Karpas-422 (cell line): ENCODE measurements at regions not wholly inside any gene's neighbourhood (a gene's known extent, or its start where the extent isn't known, plus 50 kb on each side); places are given as distances from the start of the nearest gene placed in this dataset.
A peak's percentile ranks its signal among the peaks of the same experiment; 100 is the strongest.

Experiments used
- DNase-seq: peaks from one replicate; pipeline ENCODE4 v3.0.0-alpha.2; 2015
- H2AFZ ChIP-seq: fragments of 200-600 bp; sonication (generic); 2 replicates; pipeline ENCODE4 v1.6.1; 2014; ENCODE audit warnings: antibody characterized with exemption, low read length, mixed read lengths
- H3K27ac ChIP-seq: fragments of 200-600 bp; sonication (generic); 2 replicates; pipeline ENCODE4 v1.5.1; 2014; ENCODE audit warnings: mild to moderate bottlenecking, low read length, moderate library complexity
- H3K27me3 ChIP-seq: fragments of 200-600 bp; sonication (generic); 2 replicates; pipeline ENCODE4 v1.6.1; 2014; ENCODE audit warnings: low read length, mixed read lengths
- H3K36me3 ChIP-seq: fragments of 200-600 bp; sonication (generic); 2 replicates; pipeline ENCODE4 v1.6.1; 2014; ENCODE audit warnings: low read length, mixed read lengths; ENCODE audit not compliant: insufficient read depth
- H3K4me1 ChIP-seq: fragments of 200-600 bp; sonication (generic); 2 replicates; pipeline ENCODE4 v1.6.1; 2014; ENCODE audit warnings: mild to moderate bottlenecking, low read length, mixed read lengths
- H3K4me2 ChIP-seq: fragments of 200-600 bp; sonication (generic); 2 replicates; pipeline ENCODE4 v1.6.1; 2014; ENCODE audit warnings: low read length, low read depth, mild to moderate bottlenecking; ENCODE audit not compliant: poor library complexity, severe bottlenecking
- H3K4me3 ChIP-seq: fragments of 200-600 bp; sonication (generic); 2 replicates; pipeline ENCODE4 v1.5.1; 2014; ENCODE audit warnings: mild to moderate bottlenecking, antibody characterized with exemption, low read length, mixed read lengths
- H3K79me2 ChIP-seq: fragments of 200-600 bp; sonication (generic); 2 replicates; pipeline ENCODE4 v1.6.1; 2014; ENCODE audit warnings: mild to moderate bottlenecking, low read length, mixed read lengths
- H3K9ac ChIP-seq: fragments of 200-600 bp; sonication (generic); 2 replicates; pipeline ENCODE4 v1.6.0; 2014; ENCODE audit warnings: low read length
- H3K9me2 ChIP-seq: fragments of 200-600 bp; sonication (generic), shearing (Covaris generic); replicated peaks from 2 replicates; pipeline ENCODE4 v1.6.0; 2014; ENCODE audit warnings: mild to moderate bottlenecking, low read length, moderate library complexity; ENCODE audit not compliant: insufficient read depth
- H3K9me3 ChIP-seq: fragments of 300-700, 200-600 bp; sonication (generic); 2 replicates; pipeline ENCODE4 v1.6.1; 2014; ENCODE audit warnings: low read length, mixed read lengths
- H4K20me1 ChIP-seq: fragments of 200-600 bp; sonication (generic); 2 replicates; pipeline ENCODE4 v1.6.1; 2014; ENCODE audit warnings: mild to moderate bottlenecking, antibody characterized with exemption, low read length, low read depth; ENCODE audit not compliant: insufficient read depth

GRCh38 chr4:132269303-132269990, 879.6 kb upstream of the PCDH10 start:
- H3K79me2 ChIP-seq = no peaks in the 10 kb centered on the region
- no peaks in the 10 kb centered on the region for H4K20me1 ChIP-seq
- no peaks in the 10 kb centered on the region for H3K36me3 ChIP-seq
- H3K4me3 ChIP-seq = no peak overlapping the region
- no peak overlapping the region for H3K9ac ChIP-seq
- H3K4me1 ChIP-seq = peaks cover 13% of the 10 kb centered on the region
- H3K9me2 ChIP-seq = no peaks in the 10 kb centered on the region
- no peak overlapping the region for H3K4me2 ChIP-seq
- peak overlapping the region; percentile 60 for H2AFZ ChIP-seq
- peaks cover 7% of the 10 kb centered on the region; the same call in 1 of the 2 replicates for H3K9me3 ChIP-seq
- H3K27ac ChIP-seq = no peak overlapping the region
- DNase-seq = no peak
- no peaks in the 10 kb centered on the region for H3K27me3 ChIP-seq

- Histone ChIP-seq H3K36me3 (no peaks in the 10 kb centered on the region), H3K27me3 (no peaks in the 10 kb centered on the region), H3K4me1 (peaks cover 4% of the 10 kb centered on the region; the same call in 1 of the 2 replicates), H3K9me3 (peaks cover 8% of the 10 kb centered on the region; the same call in 1 of the 2 replicates), H4K20me1 (no peaks in the 10 kb centered on the region), H3K4me3 (no peak overlapping the region), H3K27ac (no peak overlapping the region), H3K79me2 (no peaks in the 10 kb centered on the region), H2AFZ (no peak overlapping the region), H3K9me2 (no peaks in the 10 kb centered on the region), H3K9ac (no peak overlapping the region), H3K4me2 (no peak overlapping the region)
- DNase-seq = peak; percentile 39
Observed at GRCh38 chr4:132275583-132276121, 873.4 kb upstream of the PCDH10 start.

- H3K4me3 ChIP-seq = peak overlapping the region; percentile 38
- no peak overlapping the region for H3K9ac ChIP-seq
- H2AFZ ChIP-seq = peak overlapping the region; percentile 3; the same call in 1 of the 2 replicates
- H3K4me2 ChIP-seq = peak overlapping the region; percentile 33
- no peaks in the 10 kb centered on the region for H3K27me3 ChIP-seq
- H4K20me1 ChIP-seq = no peaks in the 10 kb centered on the region
- no peaks in the 10 kb centered on the region for H3K79me2 ChIP-seq
- DNase-seq = peak; percentile 35
- H3K4me1 ChIP-seq = peaks cover 4% of the 10 kb centered on the region; the same call in 1 of the 2 replicates
- H3K36me3 ChIP-seq = no peaks in the 10 kb centered on the region
- H3K27ac ChIP-seq = no peak overlapping the region
- no peaks in the 10 kb centered on the region for H3K9me2 ChIP-seq
- H3K9me3 ChIP-seq = peaks cover 8% of the 10 kb centered on the region; the same call in 1 of the 2 replicates
Observed at GRCh38 chr4:132276185-132276584, 872.9 kb upstream of the PCDH10 start.

DNA sequence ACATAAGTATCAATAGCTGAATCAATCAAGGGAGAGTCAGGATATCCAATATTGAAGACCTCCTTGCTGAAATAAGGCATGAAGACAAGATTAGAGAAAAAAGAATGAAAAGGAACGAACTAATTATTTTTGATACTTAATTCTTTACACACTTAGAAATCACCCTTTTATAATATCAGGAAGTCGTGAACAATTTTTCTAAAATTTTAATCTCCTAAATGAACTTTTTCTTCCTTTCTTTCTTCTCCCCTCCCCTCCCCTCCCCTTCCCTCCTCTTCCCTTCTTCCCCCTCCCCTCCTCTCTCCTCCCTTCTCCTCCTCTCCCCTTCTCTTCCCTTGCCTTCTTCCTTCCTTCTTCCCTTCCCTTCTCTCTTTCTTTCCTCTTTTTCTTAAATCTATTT, 872.1 kb upstream of the PCDH10 start:
- H3K9ac ChIP-seq = no peak overlapping the region
- no peaks in the 10 kb centered on the region for H4K20me1 ChIP-seq
- H2AFZ ChIP-seq = peak overlapping the region; percentile 3; the same call in 1 of the 2 replicates
- peaks cover 4% of the 10 kb centered on the region; the same call in 1 of the 2 replicates for H3K4me1 ChIP-seq
- no peaks in the 10 kb centered on the region for H3K27me3 ChIP-seq
- no peaks in the 10 kb centered on the region for H3K9me2 ChIP-seq
- DNase-seq = no peak
- H3K27ac ChIP-seq = no peak overlapping the region
- peaks cover 8% of the 10 kb centered on the region; the same call in 1 of the 2 replicates for H3K9me3 ChIP-seq
- peak overlapping the region; percentile 33 for H3K4me2 ChIP-seq
- H3K4me3 ChIP-seq = no peak overlapping the region
- no peaks in the 10 kb centered on the region for H3K36me3 ChIP-seq
- H3K79me2 ChIP-seq = no peaks in the 10 kb centered on the region

- Histone ChIP-seq H2AFZ (peak overlapping the region; percentile 86), H3K27me3 (no peaks in the 10 kb centered on the region), H3K27ac (no peak overlapping the region), H3K4me3 (no peak overlapping the region), H3K4me1 (no peaks in the 10 kb centered on the region), H4K20me1 (no peaks in the 10 kb centered on the region), H3K9me2 (no peaks in the 10 kb centered on the region), H3K79me2 (no peaks in the 10 kb centered on the region), H3K4me2 (no peak overlapping the region), H3K9ac (no peak overlapping the region), H3K9me3 (peaks cover 28% of the 10 kb centered on the region), H3K36me3 (no peaks in the 10 kb centered on the region)
- no peak for DNase-seq
Observed at GRCh38 chr4:132281733-132282132, 867.4 kb upstream of the PCDH10 start.

DNA sequence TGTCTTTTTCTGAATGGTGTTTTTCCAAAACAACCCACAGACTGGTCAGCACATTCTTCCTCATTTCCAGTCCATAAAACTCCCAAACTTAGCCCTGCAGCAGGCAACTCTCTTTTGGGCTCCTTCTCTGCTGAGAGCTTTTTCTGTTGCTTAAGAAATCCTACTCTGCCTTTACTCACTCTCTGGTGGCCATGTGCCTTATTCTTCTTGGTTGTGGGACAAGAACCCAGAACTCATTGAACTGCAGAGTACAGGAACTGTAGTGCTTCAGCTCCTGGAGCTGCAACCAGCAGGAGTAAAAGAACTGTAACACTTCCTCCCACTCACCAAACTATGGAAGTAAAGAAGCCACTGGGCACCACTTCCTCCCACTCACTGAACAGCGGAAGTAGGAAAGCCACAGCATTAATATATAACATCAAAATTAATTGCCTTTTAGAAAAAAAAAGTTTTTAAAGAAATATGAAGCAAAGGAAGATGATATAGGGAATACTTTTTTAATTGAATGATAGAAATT, 864.1 kb upstream of the PCDH10 start:
- H3K9ac ChIP-seq = no peak overlapping the region
- H3K27ac ChIP-seq = no peak overlapping the region
- no peaks in the 10 kb centered on the region for H3K27me3 ChIP-seq
- H3K9me2 ChIP-seq = no peaks in the 10 kb centered on the region
- DNase-seq = no peak
- no peak overlapping the region for H2AFZ ChIP-seq
- no peaks in the 10 kb centered on the region for H4K20me1 ChIP-seq
- no peak overlapping the region for H3K4me2 ChIP-seq
- no peaks in the 10 kb centered on the region for H3K4me1 ChIP-seq
- H3K79me2 ChIP-seq = no peaks in the 10 kb centered on the region
- no peaks in the 10 kb centered on the region for H3K36me3 ChIP-seq
- peaks cover 27% of the 10 kb centered on the region for H3K9me3 ChIP-seq
- no peak overlapping the region for H3K4me3 ChIP-seq

DNA sequence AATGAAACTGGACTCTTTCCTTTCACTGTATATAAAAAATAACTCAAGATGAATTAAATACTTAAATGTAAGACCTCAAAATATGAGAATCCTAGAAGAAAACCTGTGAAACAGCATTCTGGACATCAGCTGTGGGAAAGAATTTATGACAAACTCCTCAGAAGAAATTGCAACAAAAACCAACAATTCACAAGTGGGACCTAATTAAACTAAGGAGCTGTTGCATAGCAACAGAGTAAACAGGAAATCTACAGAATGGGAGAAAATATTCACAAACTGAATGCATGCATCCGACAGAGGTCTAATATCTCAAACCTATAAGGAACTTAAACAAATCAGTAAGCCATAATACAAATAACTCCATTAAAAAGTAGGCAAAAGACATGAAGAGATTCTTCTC, 851.7 kb upstream of the PCDH10 start:
- Histone ChIP-seq H3K4me2 (no peak overlapping the region), H3K4me1 (no peaks in the 10 kb centered on the region), H2AFZ (no peak overlapping the region), H3K36me3 (no peaks in the 10 kb centered on the region), H3K9ac (no peak overlapping the region), H3K79me2 (no peaks in the 10 kb centered on the region), H3K4me3 (no peak overlapping the region), H3K9me2 (no peaks in the 10 kb centered on the region), H3K27me3 (no peaks in the 10 kb centered on the region), H3K27ac (no peak overlapping the region), H3K9me3 (peaks cover 6% of the 10 kb centered on the region; the same call in 1 of the 2 replicates), H4K20me1 (no peaks in the 10 kb centered on the region)
- no peak for DNase-seq

GRCh38 chr4:132299841-132300240, 849.3 kb upstream of the PCDH10 start:
- Histone ChIP-seq H3K4me2 (no peak overlapping the region), H3K9me2 (no peaks in the 10 kb centered on the region), H3K9ac (no peak overlapping the region), H3K27ac (no peak overlapping the region), H2AFZ (no peak overlapping the region), H3K27me3 (no peaks in the 10 kb centered on the region), H3K79me2 (no peaks in the 10 kb centered on the region), H3K36me3 (no peaks in the 10 kb centered on the region), H3K4me3 (no peak overlapping the region), H3K4me1 (no peaks in the 10 kb centered on the region), H3K9me3 (peaks cover 12% of the 10 kb centered on the region; the same call in 1 of the 2 replicates), H4K20me1 (no peaks in the 10 kb centered on the region)
- DNase-seq = no peak
